ENCODE measurements at regions not wholly inside any gene's neighbourhood (a gene's known extent, or its start where the extent isn't known, plus 50 kb on each side); places are given as distances from the start of the nearest gene placed in this dataset.

- no peak for DNase-seq
Observed at GRCh38 chr7:121447243-121447910, 51.3 kb upstream of the FAM3C start.

GRCh38 chr7:121446526-121446925 lies 50.4 kb upstream of the FAM3C start:
- DNase-seq, result no peak

All from NCI-H1048 (cell line).